Activated naive CD4-positive, alpha-beta T cell treated with anti-CD3 and anti-CD28 coated beads, Interleukin-2, amount 10 ng/mL, durations not matched to agents 7 days and 5 days (primary cell): ENCODE measurements at regions not wholly inside any gene's neighbourhood (a gene's known extent, or its start where the extent isn't known, plus 50 kb on each side); places are given as distances from the start of the nearest gene placed in this dataset.
"Not testable (repeated sequence)": the region's sequence is repeated elsewhere in the genome, so short reads cannot be mapped to it uniquely, and the experiment has no call there.

Source experiments
- CTCF ChIA-PET: fragments of 350-600 bp; sonication (Branson Sonifier 250); formaldehyde crosslinking; loops from one replicate; lab custom pipeline; 2021; ENCODE audit warnings: antibody characterized with exemption; lab: Charles Lee
- DNase-seq: peaks from one replicate; pipeline ENCODE4 v3.0.0-alpha.2; 2020
- H3K27ac Mint-ChIP-seq: one replicate; pipeline ENCODE4 v1.8.0; 2021; ENCODE audit warnings: mild to moderate bottlenecking, moderate library complexity, mixed read lengths
- H3K27me3 Mint-ChIP-seq: one replicate; pipeline ENCODE4 v1.8.0; 2021; ENCODE audit warnings: mild to moderate bottlenecking, mixed read lengths
- H3K36me3 Mint-ChIP-seq: one replicate; pipeline ENCODE4 v1.8.0; 2021; ENCODE audit warnings: mixed read lengths
- H3K4me1 Mint-ChIP-seq: one replicate; pipeline ENCODE4 v1.8.0; 2021; ENCODE audit warnings: mixed read lengths
- H3K4me3 Mint-ChIP-seq: one replicate; pipeline ENCODE4 v1.8.0; 2021; ENCODE audit warnings: mild to moderate bottlenecking, moderate library complexity, mixed read lengths
- H3K9me3 Mint-ChIP-seq: one replicate; pipeline ENCODE4 v1.8.0; 2021; ENCODE audit warnings: mixed read lengths

GRCh38 chr2:216768908-216769411, 73.6 kb upstream of the IGFBP5 start:
- CTCF ChIA-PET = no interaction called here
- H3K9me3 Mint-ChIP-seq = peaks cover 2% of the 10 kb centered on the region
- H3K4me3 Mint-ChIP-seq = no peak overlapping the region

GRCh38 chr2:216765761-216766262, 70.5 kb upstream of the IGFBP5 start:
- H3K4me3 Mint-ChIP-seq = no peak overlapping the region
- CTCF ChIA-PET = interaction anchor here (1.1 to 1.3 kb wide), 2 partner anchors 9 to 12 kb away, joined by 3 to 5 read pairs; no protein-coding TSS in a partner anchor
- no peak for DNase-seq

More at GRCh38 chr2:216768908-216769411, 73.6 kb upstream of the IGFBP5 start:
- no peak for DNase-seq
- H3K27me3 Mint-ChIP-seq = peaks cover 39% of the 10 kb centered on the region
- H3K27ac Mint-ChIP-seq = no peak overlapping the region
- no peaks in the 10 kb centered on the region for H3K36me3 Mint-ChIP-seq
- no peaks in the 10 kb centered on the region for H3K4me1 Mint-ChIP-seq

GRCh38 chr2:216763396-216763795, 68.0 kb upstream of the IGFBP5 start:
- Mint-ChIP-seq H3K27ac (no peak overlapping the region), H3K4me3 (no peak overlapping the region), H3K9me3 (no peaks in the 10 kb centered on the region), H3K36me3 (no peaks in the 10 kb centered on the region), H3K27me3 (peaks cover 18% of the 10 kb centered on the region), H3K4me1 (no peaks in the 10 kb centered on the region)
- no peak for DNase-seq
- CTCF ChIA-PET = no interaction called here

More at GRCh38 chr2:216765761-216766262, 70.5 kb upstream of the IGFBP5 start:
- no peaks in the 10 kb centered on the region for H3K4me1 Mint-ChIP-seq
- H3K27ac Mint-ChIP-seq = no peak overlapping the region
- H3K36me3 Mint-ChIP-seq = no peaks in the 10 kb centered on the region
- no peaks in the 10 kb centered on the region for H3K9me3 Mint-ChIP-seq
- H3K27me3 Mint-ChIP-seq = peaks cover 32% of the 10 kb centered on the region

GRCh38 chr2:216761809-216762208, 66.5 kb upstream of the IGFBP5 start:
- no peak for DNase-seq
- H3K9me3 Mint-ChIP-seq = no peaks in the 10 kb centered on the region
- CTCF ChIA-PET = no interaction called here
- no peaks in the 10 kb centered on the region for H3K4me1 Mint-ChIP-seq
- H3K4me3 Mint-ChIP-seq = no peak overlapping the region
- H3K36me3 Mint-ChIP-seq = no peaks in the 10 kb centered on the region
- H3K27ac Mint-ChIP-seq = no peak overlapping the region
- peaks cover 18% of the 10 kb centered on the region for H3K27me3 Mint-ChIP-seq

GRCh38 chr2:216761133-216761532, 65.8 kb upstream of the IGFBP5 start:
- H3K27me3 Mint-ChIP-seq = peaks cover 16% of the 10 kb centered on the region
- no peak overlapping the region for H3K27ac Mint-ChIP-seq
- no peaks in the 10 kb centered on the region for H3K4me1 Mint-ChIP-seq
- DNase-seq = no peak
- CTCF ChIA-PET = no interaction called here
- no peaks in the 10 kb centered on the region for H3K9me3 Mint-ChIP-seq
- no peak overlapping the region for H3K4me3 Mint-ChIP-seq
- no peaks in the 10 kb centered on the region for H3K36me3 Mint-ChIP-seq

GRCh38 chr2:216758256-216759155, 63.2 kb upstream of the IGFBP5 start:
- Mint-ChIP-seq H3K27ac (no peak overlapping the region), H3K27me3 (peaks cover 6% of the 10 kb centered on the region), H3K36me3 (no peaks in the 10 kb centered on the region), H3K4me1 (no peaks in the 10 kb centered on the region), H3K4me3 (no peak overlapping the region), H3K9me3 (no peaks in the 10 kb centered on the region)
- CTCF ChIA-PET = interaction anchor here (1.0 to 1.1 kb wide), 2 partner anchors 17 to 60 kb away, joined by 3 to 4 read pairs; no protein-coding TSS in a partner anchor
- no peak for DNase-seq

GRCh38 chr2:216757532-216757931, 62.2 kb upstream of the IGFBP5 start:
- no peaks in the 10 kb centered on the region for H3K4me1 Mint-ChIP-seq
- no peak for DNase-seq
- CTCF ChIA-PET = no interaction called here
- no peaks in the 10 kb centered on the region for H3K36me3 Mint-ChIP-seq
- H3K27ac Mint-ChIP-seq = no peak overlapping the region
- H3K9me3 Mint-ChIP-seq = no peaks in the 10 kb centered on the region
- H3K27me3 Mint-ChIP-seq = peaks cover 8% of the 10 kb centered on the region
- no peak overlapping the region for H3K4me3 Mint-ChIP-seq

- DNase-seq = no peak
- CTCF ChIA-PET = no interaction called here
Measured at GRCh38 chr2:216756435-216756834, 61.1 kb upstream of the IGFBP5 start.

GRCh38 chr2:216754812-216755211, 59.5 kb upstream of the IGFBP5 start:
- no peak overlapping the region for H3K4me3 Mint-ChIP-seq
- no peaks in the 10 kb centered on the region for H3K36me3 Mint-ChIP-seq
- no peak overlapping the region for H3K27ac Mint-ChIP-seq
- peaks cover 21% of the 10 kb centered on the region for H3K27me3 Mint-ChIP-seq
- H3K9me3 Mint-ChIP-seq = no peaks in the 10 kb centered on the region
- CTCF ChIA-PET = no interaction called here
- no peak for DNase-seq
- no peaks in the 10 kb centered on the region for H3K4me1 Mint-ChIP-seq

More at GRCh38 chr2:216756435-216756834, 61.1 kb upstream of the IGFBP5 start:
- Mint-ChIP-seq H3K9me3 (no peaks in the 10 kb centered on the region), H3K36me3 (no peaks in the 10 kb centered on the region), H3K4me3 (no peak overlapping the region), H3K27me3 (peaks cover 12% of the 10 kb centered on the region), H3K4me1 (no peaks in the 10 kb centered on the region), H3K27ac (no peak overlapping the region)

GRCh38 chr2:216754336-216754735, 59.0 kb upstream of the IGFBP5 start:
- Mint-ChIP-seq H3K9me3 (no peaks in the 10 kb centered on the region), H3K27ac (no peak overlapping the region), H3K4me3 (no peak overlapping the region), H3K4me1 (no peaks in the 10 kb centered on the region), H3K27me3 (peaks cover 21% of the 10 kb centered on the region), H3K36me3 (no peaks in the 10 kb centered on the region)
- DNase-seq = no peak
- CTCF ChIA-PET = no interaction called here

GRCh38 chr2:216752855-216753505, 57.6 kb upstream of the IGFBP5 start:
- Mint-ChIP-seq H3K27ac (no peak overlapping the region), H3K9me3 (no peaks in the 10 kb centered on the region), H3K36me3 (no peaks in the 10 kb centered on the region), H3K4me3 (no peak overlapping the region), H3K27me3 (peaks cover 29% of the 10 kb centered on the region), H3K4me1 (no peaks in the 10 kb centered on the region)
- CTCF ChIA-PET = no interaction called here
- no peak for DNase-seq

GRCh38 chr2:216750750-216751149, 55.4 kb upstream of the IGFBP5 start:
- not testable (repeated sequence) for H3K9me3 Mint-ChIP-seq
- peaks cover 32% of the 10 kb centered on the region for H3K27me3 Mint-ChIP-seq

GRCh38 chr2:216746268-216746667, 50.9 kb upstream of the IGFBP5 start:
- H3K36me3 Mint-ChIP-seq, H3K27ac Mint-ChIP-seq, H3K9me3 Mint-ChIP-seq, H3K4me1 Mint-ChIP-seq, H3K4me3 Mint-ChIP-seq, DNase-seq: not testable (repeated sequence)
- CTCF ChIA-PET = interaction anchor here (1.1 kb wide), 1 partner anchor 49 kb away, joined by 3 read pairs; no protein-coding TSS in a partner anchor
- H3K27me3 Mint-ChIP-seq = peaks cover 41% of the 10 kb centered on the region

More at GRCh38 chr2:216750750-216751149, 55.4 kb upstream of the IGFBP5 start:
- H3K4me3 Mint-ChIP-seq, H3K36me3 Mint-ChIP-seq, H3K27ac Mint-ChIP-seq, H3K4me1 Mint-ChIP-seq, DNase-seq, CTCF ChIA-PET: not testable (repeated sequence)

GRCh38 chr2:216745453-216745852, 50.1 kb upstream of the IGFBP5 start:
- CTCF ChIA-PET = interaction anchor here (0.8 to 0.9 kb wide), 2 partner anchors 10 to 18 kb away, joined by 3 read pairs; no protein-coding TSS in a partner anchor
- no peak for DNase-seq
- Mint-ChIP-seq H3K36me3 (no peaks in the 10 kb centered on the region), H3K4me1 (no peaks in the 10 kb centered on the region), H3K27me3 (peaks cover 43% of the 10 kb centered on the region), H3K9me3 (no peaks in the 10 kb centered on the region), H3K27ac (no peak overlapping the region), H3K4me3 (no peak overlapping the region)
